CD4-positive, alpha-beta T cell treated with Interleukin-6 for 4 hours (primary cell): ENCODE measurements at regions not wholly inside any gene's neighbourhood (a gene's known extent, or its start where the extent isn't known, plus 50 kb on each side); places are given as distances from the start of the nearest gene placed in this dataset.

Experiments
- DNase-seq: peaks from one replicate; pipeline ENCODE4 v3.0.0-alpha.2; 2020; ENCODE audit warnings: mixed read lengths

- DNase-seq: no peak
Observed at GRCh38 chr15:87628311-87628710, 628.2 kb downstream of the NTRK3 start.

DNA sequence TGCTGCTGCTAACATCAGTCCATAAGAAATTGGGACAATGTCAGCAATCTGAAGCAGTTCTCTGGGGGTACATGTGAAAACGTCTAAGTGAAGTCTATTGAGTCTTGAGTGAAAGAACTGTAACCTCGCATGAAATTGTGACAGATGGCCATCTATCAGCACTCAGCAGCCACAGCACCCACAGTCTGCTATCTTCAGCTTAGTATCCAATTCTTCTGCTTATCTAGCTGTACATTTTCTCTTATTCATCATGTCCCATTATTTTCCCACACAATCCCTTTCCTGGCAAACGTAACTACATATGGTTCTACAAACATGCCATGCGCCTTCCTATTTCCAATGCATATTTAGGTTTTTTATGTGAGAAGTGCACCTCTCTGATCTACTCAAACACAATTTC is 629.7 kb downstream of the NTRK3 start:
- DNase-seq: no peak

GRCh38 chr15:87623832-87624231 is 632.7 kb downstream of the NTRK3 start:
- DNase-seq: no peak

GRCh38 chr15:87620393-87620792 is 636.1 kb downstream of the NTRK3 start:
- no peak for DNase-seq

- DNase-seq: no peak
Observed at GRCh38 chr15:87619161-87619960, 637.2 kb downstream of the NTRK3 start.

GRCh38 chr15:87618203-87618725 is 638.3 kb downstream of the NTRK3 start:
- no peak for DNase-seq

GRCh38 chr15:87614704-87615103 is 641.8 kb downstream of the NTRK3 start:
- no peak for DNase-seq

DNA sequence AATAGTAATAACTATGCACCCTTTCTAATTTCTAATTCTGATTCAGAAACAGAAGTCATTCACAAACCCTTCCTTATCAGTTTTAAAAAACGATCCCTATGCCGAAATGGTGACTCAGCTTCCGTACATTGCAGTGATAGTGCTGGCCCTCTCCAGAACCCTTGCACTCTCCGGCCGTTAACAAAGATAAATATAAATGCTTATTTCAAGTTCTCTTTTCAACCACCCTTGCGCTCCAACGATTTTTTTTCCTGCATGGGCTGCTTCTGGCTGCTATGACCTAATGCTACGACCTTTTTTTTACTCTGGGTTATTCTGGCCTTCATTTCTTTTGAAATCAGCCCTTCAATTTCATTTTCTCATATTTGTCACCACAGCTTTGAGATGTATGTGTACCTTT is 646.2 kb downstream of the NTRK3 start:
- DNase-seq: no peak

DNA sequence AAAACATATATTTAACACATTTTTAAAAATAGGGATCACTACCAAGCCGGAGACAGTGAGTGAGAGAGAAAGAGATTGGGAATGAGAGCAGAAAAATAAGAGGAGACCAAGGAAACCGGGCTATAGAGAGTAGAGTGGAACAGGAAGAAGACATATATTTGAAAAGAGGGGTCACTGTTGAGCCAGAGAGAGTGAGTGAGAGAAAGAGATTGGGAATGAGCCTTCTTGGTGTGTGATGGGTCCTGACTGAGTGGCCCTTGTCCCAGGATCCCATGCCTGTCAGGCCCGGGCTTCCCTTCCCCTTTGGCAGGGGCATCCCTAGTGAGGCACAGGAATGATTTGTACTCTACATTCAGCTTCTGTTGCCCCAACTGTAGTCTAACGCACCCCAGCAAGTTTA is 646.6 kb downstream of the NTRK3 start:
- no peak for DNase-seq

DNA sequence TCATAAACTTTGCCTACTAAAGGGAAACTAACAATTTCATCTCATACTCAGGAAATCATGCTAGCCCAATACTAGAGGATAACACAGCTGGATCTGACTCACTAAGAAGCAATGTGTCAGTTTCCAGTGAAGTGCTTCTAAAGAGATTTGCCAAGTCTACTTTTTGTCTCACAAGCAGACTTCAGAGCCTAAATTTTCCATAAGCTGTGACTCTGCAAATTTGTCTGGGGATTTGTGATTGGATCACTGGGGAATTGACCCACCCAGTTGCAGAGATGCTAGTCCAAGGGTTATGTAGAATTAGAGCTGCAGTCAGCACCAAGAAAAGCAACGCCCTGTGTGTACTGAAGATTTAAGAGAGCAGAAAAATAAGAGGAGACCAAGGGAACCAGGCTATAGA is 647.1 kb downstream of the NTRK3 start:
- DNase-seq: no peak

DNA sequence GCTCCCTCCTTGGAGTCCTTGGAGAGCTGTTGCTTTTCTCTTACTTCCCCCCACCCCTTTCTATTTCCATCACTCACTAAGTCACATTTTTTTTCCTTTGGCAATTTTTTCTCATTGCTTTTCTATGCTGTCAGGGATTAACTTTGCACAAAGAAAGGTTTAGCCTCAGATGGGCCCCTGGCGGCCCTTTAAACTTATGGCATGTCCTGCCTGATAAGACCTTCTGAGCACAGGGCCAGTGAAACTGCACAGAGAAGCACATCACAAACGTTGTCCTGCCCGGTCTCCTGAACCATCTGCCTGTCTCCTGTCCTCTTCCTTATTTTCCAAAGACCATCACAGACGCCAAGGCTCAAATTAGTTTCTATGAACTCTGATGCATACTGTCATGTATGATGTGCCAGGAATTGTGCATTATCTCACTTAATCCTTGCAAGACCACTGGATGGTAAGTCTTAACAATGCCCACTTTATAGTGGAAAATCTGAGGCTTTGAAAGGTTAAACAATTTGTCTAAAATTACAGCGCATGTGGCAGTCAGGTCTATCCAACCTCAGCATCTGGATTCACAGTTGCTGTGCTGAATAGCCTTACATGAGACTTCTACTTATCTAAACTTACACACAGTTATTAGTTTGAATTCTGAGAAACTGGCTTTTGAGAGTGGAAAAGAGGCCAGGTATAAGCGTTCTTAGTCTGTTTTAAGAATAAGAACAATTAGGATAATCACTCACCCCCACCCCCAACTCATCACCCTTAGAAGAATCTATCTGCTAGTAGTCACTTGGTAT is 648.1 kb downstream of the NTRK3 start:
- no peak for DNase-seq

DNA sequence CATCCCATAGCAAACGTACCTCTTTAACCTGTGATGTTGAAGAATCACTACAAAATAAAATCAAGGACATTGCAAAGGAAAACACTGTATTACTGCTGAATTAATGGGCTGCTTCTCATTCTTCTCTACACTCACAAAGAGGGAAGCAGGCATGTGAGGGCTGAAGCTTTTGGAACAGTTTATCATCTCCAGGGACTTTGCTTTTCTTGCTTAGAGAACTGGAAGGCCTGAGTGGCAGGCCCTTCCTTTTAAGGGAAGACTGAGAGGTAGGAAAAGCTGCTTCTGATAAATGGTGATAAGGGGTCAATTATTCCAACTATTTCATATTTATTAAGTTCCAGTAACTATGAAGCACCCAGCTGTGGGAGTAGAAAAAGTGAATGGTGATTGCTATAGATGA is 649.6 kb downstream of the NTRK3 start:
- no peak for DNase-seq

DNA sequence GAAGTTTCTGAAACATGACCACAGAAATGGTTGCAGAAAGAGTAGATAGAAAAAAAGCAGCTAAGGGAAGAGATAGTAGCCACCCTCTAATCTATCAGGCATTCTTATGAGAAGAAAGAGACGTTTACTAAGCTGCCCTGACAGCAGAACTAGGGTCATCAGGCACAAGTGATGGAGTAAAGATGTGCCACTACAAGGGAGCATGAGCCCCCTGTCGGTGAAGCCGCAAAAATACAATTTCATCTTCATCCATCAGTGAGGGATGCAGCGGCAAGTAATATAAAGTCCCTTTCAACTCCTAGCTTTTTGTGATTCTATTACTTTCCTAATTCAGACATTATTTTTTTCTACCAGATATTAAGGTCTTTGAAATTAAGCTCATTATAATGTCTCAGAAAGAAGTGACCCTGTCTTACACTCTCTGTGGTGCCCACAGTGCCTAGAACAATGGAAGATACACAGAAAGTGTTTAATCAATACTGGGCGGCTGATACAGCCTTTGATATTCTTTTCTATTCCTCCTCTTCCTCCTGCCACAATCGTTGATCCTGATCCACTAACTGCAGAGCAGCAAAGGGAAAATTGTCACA is 651.6 kb downstream of the NTRK3 start:
- DNase-seq: peak; percentile 14

- no peak for DNase-seq
Observed at GRCh38 chr15:87602371-87602770, 654.2 kb downstream of the NTRK3 start.

- no peak for DNase-seq
Observed at GRCh38 chr15:87599616-87600015, 656.9 kb downstream of the NTRK3 start.

DNA sequence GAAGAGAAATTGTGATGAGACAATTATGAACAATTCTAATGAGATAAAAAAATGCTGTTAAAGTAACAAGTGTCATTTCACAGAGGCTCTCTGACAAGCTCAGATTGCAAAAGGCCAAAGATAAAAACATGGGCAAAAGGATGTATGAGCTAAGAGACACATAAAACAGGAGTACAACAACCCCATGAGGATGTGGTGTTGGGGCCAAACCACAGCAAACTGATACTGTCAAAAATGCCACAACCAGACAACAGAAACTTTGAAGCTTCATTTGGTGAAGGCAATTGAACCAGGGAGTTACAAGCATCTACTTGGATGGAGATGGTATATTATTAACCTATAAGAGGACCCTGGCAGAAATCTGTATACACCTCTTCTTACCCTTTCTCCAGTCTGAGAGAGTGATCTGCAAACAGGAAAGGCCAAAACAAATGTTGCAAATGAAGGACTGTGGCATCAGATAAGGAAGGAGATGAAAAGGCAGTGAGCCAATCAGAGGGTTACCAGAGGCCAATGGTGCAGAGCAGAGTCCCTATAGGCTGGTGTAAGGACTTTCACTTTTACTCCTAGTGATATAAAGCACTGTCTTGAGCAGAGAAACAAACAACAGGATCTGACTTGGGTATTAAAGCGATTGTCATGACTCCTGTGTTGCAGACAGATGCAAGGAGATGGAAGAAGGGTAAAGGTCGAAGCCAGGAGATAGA is 659.0 kb downstream of the NTRK3 start:
- DNase-seq: peak; percentile 5

- no peak for DNase-seq
Observed at GRCh38 chr15:87591582-87591981, 665.0 kb downstream of the NTRK3 start.

GRCh38 chr15:87591042-87591441 is 665.5 kb downstream of the NTRK3 start:
- no peak for DNase-seq

- DNase-seq: no peak
Observed at GRCh38 chr15:87589134-87589533, 667.4 kb downstream of the NTRK3 start.

DNA sequence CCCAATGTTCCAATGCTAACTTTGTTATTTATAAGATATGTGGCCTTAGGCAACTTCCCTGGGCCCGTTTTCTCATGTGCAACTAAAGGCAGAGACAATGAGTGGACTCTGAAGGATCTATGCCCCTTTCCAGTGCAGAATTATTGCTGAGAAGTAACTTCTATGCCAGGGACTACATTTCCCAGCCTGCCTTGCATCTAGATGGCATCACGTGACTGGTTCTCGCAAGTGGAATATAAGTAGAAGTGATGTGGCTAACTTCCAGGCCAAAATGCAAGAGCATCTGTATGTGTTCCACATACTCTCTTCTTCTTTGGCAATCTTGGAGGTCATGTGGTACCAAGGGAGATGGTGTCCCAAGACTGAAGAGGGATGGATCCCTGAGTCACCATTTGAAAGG is 674.4 kb downstream of the NTRK3 start:
- no peak for DNase-seq

- no peak for DNase-seq
Observed at GRCh38 chr15:87579537-87579936, 677.0 kb downstream of the NTRK3 start.

DNA sequence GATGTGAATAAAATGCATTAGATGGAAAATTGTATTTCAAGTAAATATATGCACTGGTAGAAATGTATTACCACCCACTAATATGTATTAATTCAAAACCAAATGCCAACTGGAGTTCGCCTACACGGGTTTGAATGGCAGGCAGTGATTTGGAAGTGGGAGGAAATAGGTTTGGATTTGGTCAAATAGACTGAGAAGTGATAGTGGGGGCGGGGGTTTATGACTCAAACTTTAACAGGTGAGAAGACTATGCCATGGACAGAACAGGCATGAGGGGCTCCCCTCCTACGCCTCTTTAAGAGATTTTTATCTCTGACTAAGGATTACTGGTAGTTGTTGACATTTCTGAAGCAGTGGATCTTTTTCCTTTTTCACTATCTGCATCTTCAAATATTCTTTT is 677.8 kb downstream of the NTRK3 start:
- DNase-seq: no peak

DNA sequence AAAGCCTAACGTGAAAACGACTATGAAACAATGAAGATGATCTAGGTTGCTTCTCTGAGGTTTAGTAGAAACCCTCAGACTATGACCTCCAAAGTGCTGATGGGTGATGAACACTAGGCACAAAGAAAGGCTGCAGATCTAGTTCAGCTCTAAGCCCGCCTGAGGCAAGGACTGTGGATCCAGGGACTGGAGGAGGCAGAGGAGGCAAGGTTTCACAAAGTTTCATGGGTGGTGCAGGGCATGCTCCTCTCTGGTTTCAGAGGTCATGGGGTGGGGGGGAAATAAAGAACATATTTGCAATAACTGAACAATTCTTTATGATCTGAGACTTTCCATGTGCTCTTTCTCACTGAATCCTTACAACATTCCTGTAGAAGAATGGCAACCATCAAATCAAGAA is 679.2 kb downstream of the NTRK3 start:
- no peak for DNase-seq
